HFFc6 (cell line): ENCODE measurements at regions not wholly inside any gene's neighbourhood (a gene's known extent, or its start where the extent isn't known, plus 50 kb on each side); places are given as distances from the start of the nearest gene placed in this dataset.

Experiments used
- DNase-seq: peaks from one replicate; pipeline ENCODE4 v3.0.0-alpha.2; 2018
- H3K27ac Mint-ChIP-seq: 2 replicates; pipeline ENCODE4 v1.8.0; 2020; ENCODE audit warnings: mild to moderate bottlenecking, mixed read lengths
- H3K27me3 Mint-ChIP-seq: 2 replicates; pipeline ENCODE4 v1.8.0; 2021; ENCODE audit warnings: mild to moderate bottlenecking, moderate library complexity, mixed read lengths; ENCODE audit not compliant: insufficient read depth
- H3K36me3 Mint-ChIP-seq: 2 replicates; pipeline ENCODE4 v1.8.0; 2021; ENCODE audit warnings: low read depth, mixed read lengths
- H3K4me1 Mint-ChIP-seq: 2 replicates; pipeline ENCODE4 v1.8.0; 2020; ENCODE audit warnings: low read depth, mixed read lengths
- H3K4me3 Mint-ChIP-seq: 2 replicates; pipeline ENCODE4 v1.8.0; 2020; ENCODE audit warnings: mild to moderate bottlenecking, moderate library complexity, mixed read lengths
- H3K9me3 Mint-ChIP-seq: 2 replicates; pipeline ENCODE4 v1.8.0; 2020; ENCODE audit warnings: mild to moderate bottlenecking, mixed read lengths
- CTCF ChIP-seq: fragments of 200-600 bp; sonication (generic); IDR thresholded peaks from 2 replicates; pipeline ENCODE4 v1.5.0; 2021; ENCODE audit warnings: antibody characterized with exemption, mild to moderate bottlenecking

- H3K4me3 Mint-ChIP-seq: no peak overlapping the region
- H3K9me3 Mint-ChIP-seq: peaks cover 29% of the 10 kb centered on the region
- H3K27me3 Mint-ChIP-seq: peaks cover 2% of the 10 kb centered on the region; the same call in 1 of the 2 replicates
- H3K27ac Mint-ChIP-seq: no peak overlapping the region
- H3K36me3 Mint-ChIP-seq: no peaks in the 10 kb centered on the region
- TF ChIP-seq CTCF: no peak
- no peak for DNase-seq
- no peaks in the 10 kb centered on the region for H3K4me1 Mint-ChIP-seq
Observed at GRCh38 chr5:89712134-89712700, 697.3 kb downstream of the CETN3 start.

- Mint-ChIP-seq H3K4me1 (no peaks in the 10 kb centered on the region), H3K9me3 (peaks cover 29% of the 10 kb centered on the region), H3K27me3 (peaks cover 2% of the 10 kb centered on the region; the same call in 1 of the 2 replicates), H3K27ac (no peak overlapping the region), H3K36me3 (no peaks in the 10 kb centered on the region), H3K4me3 (no peak overlapping the region)
- no peak for TF ChIP-seq CTCF
- no peak for DNase-seq
Observed at GRCh38 chr5:89711526-89711925, 698.0 kb downstream of the CETN3 start.

- H3K36me3 Mint-ChIP-seq: no peaks in the 10 kb centered on the region
- H3K4me3 Mint-ChIP-seq: no peak overlapping the region
- no peaks in the 10 kb centered on the region for H3K4me1 Mint-ChIP-seq
- TF ChIP-seq CTCF: no peak
- no peak overlapping the region for H3K27ac Mint-ChIP-seq
- peaks cover 2% of the 10 kb centered on the region; the same call in 1 of the 2 replicates for H3K27me3 Mint-ChIP-seq
- peaks cover 29% of the 10 kb centered on the region for H3K9me3 Mint-ChIP-seq
- DNase-seq: no peak
Observed at GRCh38 chr5:89710006-89710405, 699.5 kb downstream of the CETN3 start.

GRCh38 chr5:89707891-89708290 is 701.7 kb downstream of the CETN3 start:
- TF ChIP-seq CTCF: no peak
- H3K4me1 Mint-ChIP-seq: no peaks in the 10 kb centered on the region
- H3K36me3 Mint-ChIP-seq: no peaks in the 10 kb centered on the region
- H3K27me3 Mint-ChIP-seq: peaks cover 2% of the 10 kb centered on the region; the same call in 1 of the 2 replicates
- H3K27ac Mint-ChIP-seq: no peak overlapping the region
- no peak for DNase-seq
- H3K9me3 Mint-ChIP-seq: peaks cover 23% of the 10 kb centered on the region
- H3K4me3 Mint-ChIP-seq: no peak overlapping the region

- Mint-ChIP-seq H3K27me3 (peaks cover 2% of the 10 kb centered on the region; the same call in 1 of the 2 replicates), H3K27ac (no peak overlapping the region), H3K4me1 (no peaks in the 10 kb centered on the region), H3K9me3 (peaks cover 21% of the 10 kb centered on the region), H3K36me3 (no peaks in the 10 kb centered on the region), H3K4me3 (no peak overlapping the region)
- no peak for TF ChIP-seq CTCF
- DNase-seq: no peak
Observed at GRCh38 chr5:89706731-89707130, 702.8 kb downstream of the CETN3 start.
